Stimulated activated CD4-positive, alpha-beta T cell treated with anti-CD3 and anti-CD28 coated beads, Interleukin-2, amount 100 ng/mL, for 4 hours (primary cell): ENCODE measurements at regions not wholly inside any gene's neighbourhood (a gene's known extent, or its start where the extent isn't known, plus 50 kb on each side); places are given as distances from the start of the nearest gene placed in this dataset.
"Not testable (repeated sequence)": the region's sequence is repeated elsewhere in the genome, so short reads cannot be mapped to it uniquely, and the experiment has no call there.

Source experiments
- DNase-seq: peaks from one replicate; pipeline ENCODE4 v3.0.0-alpha.2; 2020; ENCODE audit warnings: low read depth

GRCh38 chr3:95167748-95168147, 1104.9 kb downstream of the NSUN3 start:
- no peak for DNase-seq

DNA sequence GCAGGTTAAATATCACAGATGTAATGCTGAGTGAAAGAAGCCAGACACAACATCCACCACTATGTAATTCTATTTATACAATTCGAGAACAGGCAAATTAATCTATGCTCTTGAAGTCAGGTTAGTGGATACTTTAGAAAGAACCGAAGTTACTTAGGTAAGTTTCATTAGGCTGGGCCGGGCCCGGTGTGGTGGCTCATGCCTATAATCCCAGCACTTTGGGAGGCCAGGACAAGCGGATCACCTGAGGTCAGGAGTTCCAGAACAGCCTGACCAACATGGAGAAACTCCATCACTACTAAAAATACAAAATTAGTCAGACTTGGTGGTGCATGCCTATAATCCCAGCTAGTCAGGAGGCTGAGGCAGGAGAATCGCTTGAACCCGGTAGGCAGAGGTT, 1105.7 kb downstream of the NSUN3 start:
- DNase-seq = no peak

DNA sequence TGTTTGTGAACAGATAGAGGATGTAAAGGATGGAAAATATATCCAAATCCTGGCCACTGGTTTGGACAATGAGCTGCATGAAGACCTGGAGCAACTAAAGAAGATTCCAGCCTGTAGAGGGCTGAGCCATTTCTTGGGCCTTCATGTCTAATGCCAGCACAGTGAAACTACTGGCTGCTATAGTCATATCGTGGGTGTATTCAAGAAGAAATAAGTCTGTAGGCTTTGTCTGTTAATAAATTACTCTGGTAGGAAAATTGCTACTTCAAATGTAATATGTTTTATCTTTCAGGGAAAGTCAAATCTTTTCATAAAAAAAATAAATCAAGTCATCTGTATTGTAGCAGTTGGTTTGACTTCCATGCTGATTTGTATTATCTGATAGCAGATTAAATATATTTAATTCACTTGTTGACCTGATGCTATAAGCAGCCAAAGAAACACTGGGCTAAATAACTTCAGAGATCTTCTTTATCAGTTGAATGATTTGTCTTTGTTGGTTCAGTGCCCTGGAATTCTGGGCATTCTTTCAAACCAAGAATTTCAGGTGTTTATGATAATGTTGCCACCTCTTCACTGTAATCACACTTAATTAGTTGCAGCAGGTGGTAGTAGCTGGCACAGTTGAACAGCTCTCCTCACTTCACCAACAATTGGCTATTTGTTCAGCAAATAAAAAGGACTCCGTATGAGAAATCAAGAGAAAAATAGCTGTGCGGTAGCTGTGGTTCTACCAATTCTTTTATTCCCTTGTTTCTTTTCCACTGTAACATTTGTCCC, 1109.5 kb downstream of the NSUN3 start:
- no peak for DNase-seq

- no peak for DNase-seq
These were observed 1114.2 kb downstream of the NSUN3 start for GRCh38 chr3:95177096-95177495.

GRCh38 chr3:95184038-95184437, 1121.2 kb downstream of the NSUN3 start:
- no peak for DNase-seq

DNA sequence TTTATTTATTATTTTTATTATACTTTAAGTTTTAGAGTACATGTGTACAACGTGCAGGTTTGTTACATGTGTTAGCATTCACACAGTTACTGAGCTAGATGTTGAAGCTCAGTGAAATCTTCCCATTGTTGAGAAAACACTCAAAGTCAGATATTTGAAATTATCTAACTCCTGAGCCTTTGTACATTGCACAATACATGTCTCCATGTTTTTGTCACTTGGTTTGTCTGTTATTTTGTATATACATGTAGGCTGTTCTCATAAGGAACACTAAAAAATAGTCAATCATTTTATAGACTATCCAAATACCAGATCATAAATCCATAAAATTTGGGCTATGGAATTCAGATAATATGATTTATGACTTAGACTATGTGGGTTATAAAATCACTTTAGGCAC, 1126.5 kb downstream of the NSUN3 start:
- no peak for DNase-seq

- DNase-seq = no peak
These were observed 1134.8 kb downstream of the NSUN3 start for GRCh38 chr3:95197661-95198060.

- DNase-seq = no peak
These were observed 1137.5 kb downstream of the NSUN3 start for GRCh38 chr3:95200384-95200783.

- DNase-seq = no peak
These were observed 1148.0 kb downstream of the NSUN3 start for GRCh38 chr3:95210878-95211277.

DNA sequence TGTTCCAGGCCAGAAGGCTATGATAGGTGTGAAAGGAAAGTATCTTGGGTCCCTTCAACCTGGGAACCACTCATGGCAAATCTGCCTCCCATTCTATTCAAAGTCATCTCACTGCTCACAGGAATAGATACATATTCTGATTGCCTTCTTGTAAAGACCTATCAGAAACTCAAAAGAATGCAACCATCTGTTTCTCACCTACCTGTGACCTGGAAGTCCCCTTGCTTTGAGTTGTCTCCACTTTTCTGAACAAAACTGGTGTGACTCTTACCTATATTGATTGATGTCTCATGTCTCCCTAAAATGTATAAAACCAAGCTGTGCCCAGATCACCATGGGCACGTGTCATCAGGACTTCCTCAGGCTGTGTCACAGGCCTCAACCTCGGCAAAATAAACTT, 1149.3 kb downstream of the NSUN3 start:
- no peak for DNase-seq

DNA sequence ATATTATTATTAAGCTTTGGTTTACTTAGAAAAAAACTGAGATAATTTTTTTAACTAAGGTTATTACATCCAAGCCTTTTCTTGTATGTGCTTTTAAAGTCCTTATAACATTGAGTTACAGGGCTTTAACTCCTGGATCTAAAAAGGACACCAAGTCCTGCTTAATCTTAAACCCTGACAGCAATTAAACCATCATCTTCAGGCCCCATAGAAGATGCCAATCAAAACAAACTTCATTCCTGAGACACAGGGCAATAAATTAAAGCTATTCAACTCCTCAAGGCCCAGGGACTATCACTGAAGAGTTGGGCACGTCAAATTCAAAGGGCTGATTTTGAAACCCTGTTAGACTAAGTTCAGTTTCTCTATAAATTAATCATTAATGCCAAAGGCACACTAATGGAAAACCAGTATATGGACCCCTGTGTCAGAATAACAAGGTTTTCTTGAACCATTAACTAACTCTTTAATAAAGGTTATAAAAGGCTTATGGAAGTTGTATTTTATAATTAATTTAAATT, 1152.6 kb downstream of the NSUN3 start:
- DNase-seq = no peak

DNA sequence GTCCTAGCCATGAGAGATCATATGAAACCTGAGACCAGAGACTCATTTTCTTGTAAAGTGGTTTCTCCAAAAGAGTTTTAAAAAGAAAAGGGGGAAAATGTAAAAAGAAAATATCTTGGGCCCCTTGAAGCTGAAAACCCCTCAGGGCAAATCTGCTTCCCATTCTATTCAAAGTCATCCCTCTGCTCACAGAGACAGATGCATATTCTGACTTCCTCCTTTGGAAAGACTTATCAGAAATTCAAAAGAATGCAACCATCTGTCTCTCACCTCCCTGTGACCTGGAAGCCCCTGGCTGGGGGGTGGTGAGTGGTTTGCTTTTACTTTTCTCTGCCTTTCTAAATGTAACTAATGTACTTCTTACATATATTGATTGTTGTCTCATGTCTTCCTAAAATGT, 1154.8 kb downstream of the NSUN3 start:
- no peak for DNase-seq

DNA sequence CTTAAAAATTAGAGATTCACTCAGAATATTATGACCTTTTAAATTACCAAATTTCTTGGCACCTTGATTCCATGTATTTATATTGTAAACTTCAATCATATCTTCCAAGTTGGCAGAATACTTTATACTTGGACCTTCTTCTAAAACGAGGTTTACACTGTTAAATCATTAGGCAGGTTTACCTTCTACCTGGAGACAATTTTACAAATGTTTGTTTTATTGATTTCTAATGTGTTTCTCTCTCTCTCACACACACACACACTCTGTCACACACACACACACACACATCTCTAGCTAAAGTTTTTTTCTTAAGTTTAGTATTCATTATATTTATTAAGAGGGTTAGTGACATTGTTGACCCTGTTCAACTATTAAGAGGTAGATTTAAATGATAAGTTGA, 1155.6 kb downstream of the NSUN3 start:
- DNase-seq = no peak

GRCh38 chr3:95226437-95226836, 1163.6 kb downstream of the NSUN3 start:
- DNase-seq = no peak

- DNase-seq = no peak
These were observed 1164.2 kb downstream of the NSUN3 start for GRCh38 chr3:95227092-95227491.

GRCh38 chr3:95228416-95228815, 1165.6 kb downstream of the NSUN3 start:
- no peak for DNase-seq

GRCh38 chr3:95235916-95236315, 1173.1 kb downstream of the NSUN3 start:
- no peak for DNase-seq

DNA sequence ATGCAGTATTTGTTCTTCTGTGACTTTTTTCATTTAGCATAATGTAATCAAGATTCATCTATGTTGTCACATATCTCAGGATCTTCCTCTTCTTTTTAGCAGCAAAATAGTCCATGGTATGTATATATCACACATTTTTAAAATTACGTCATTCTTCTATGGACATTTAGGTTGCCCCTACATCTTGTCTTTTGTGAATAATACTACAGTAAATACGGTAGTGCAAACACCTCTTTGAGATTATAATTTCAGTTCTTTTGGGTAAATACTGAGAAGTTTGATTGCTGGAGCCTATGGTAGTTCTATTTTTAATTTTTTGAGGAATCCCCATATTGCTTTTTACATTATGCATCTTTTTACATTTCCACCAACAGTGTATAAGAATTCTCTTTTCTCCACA, 1174.9 kb downstream of the NSUN3 start:
- DNase-seq = no peak

DNA sequence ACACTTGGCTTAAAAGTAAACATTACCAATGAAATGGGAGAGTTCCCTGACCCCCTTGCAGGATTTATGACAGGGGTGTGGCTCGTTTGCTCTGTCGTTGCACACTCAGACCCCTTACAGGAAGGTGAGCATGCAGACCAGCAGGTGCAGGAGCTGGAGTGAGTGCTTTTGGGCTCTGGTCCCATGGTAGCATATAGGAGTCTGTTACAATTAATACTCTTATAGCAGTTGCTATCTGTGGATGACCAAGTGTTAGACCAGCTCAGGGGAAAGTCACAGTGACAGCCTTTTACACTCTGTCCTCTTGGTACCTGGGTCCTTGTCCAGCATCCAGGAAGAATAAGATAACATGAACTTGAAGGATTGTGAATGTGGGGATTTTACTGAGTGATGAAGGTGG, 1177.5 kb downstream of the NSUN3 start:
- DNase-seq = no peak

GRCh38 chr3:95241256-95241655, 1178.4 kb downstream of the NSUN3 start:
- not testable (repeated sequence) for DNase-seq

GRCh38 chr3:95246413-95246812, 1183.6 kb downstream of the NSUN3 start:
- no peak for DNase-seq

DNA sequence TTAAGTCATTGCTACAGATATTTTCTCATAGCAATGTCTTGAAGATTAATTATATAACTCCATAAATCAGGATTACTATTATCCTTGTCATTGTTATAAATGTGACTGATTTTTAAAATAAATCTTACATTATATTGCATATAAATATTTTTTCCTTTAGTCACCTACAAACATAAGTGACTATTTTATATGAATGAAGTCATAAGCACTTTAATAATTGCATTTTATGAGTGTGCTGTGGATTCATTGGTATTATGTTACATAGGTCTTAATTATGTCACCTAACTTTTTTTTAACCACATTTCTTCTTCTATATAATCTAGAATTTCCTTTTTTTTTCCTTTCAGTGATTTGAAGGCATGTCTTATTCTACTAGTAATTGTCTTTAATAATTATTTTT, 1191.2 kb downstream of the NSUN3 start:
- no peak for DNase-seq

DNA sequence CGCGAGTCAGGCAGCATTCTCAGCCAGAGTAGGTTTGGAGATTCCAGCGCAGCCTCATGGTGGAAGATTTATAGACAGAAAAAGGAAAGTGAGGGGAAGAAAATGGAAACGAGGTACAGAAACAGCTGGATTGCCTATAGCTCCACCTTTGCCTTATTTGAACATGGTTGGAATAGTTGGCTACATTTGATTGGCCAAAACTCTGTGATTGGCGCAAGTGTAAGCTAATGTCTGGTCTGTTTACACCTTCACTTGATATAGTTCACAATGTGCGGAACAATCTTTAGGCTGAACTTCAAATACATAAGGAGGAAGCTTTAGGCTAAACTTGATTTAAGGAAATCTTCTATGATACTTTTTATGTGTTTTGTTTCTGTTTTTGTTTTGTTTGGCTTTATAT, 1191.9 kb downstream of the NSUN3 start:
- DNase-seq = no peak

DNA sequence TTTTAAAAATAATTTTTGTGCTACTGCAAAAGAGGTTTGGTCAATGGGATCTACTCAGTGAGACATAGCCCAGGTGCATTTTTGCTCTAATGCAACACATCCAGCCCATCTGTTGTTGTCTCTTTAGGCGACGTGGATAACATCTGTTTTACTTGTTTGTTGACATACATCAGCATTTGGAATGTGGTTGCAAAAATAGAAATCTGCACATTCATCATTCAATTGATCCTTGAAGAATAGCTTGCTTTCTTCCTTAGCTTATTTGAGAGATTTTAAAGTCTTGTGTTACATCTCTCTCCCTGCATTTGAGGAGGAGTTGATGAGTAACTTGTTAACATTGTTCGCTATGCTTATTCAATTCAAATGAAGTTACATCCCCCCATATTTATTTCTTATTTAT, 1202.3 kb downstream of the NSUN3 start:
- no peak for DNase-seq
